HepG2 (cell line): ENCODE measurements at regions not wholly inside any gene's neighbourhood (a gene's known extent, or its start where the extent isn't known, plus 50 kb on each side); places are given as distances from the start of the nearest gene placed in this dataset.

Experiments
- ATAC-seq: fragments of 200-7000 bp; cut with Tn5 transposase; 3 replicates; pipeline ENCODE4 v1.9.1; 2020; ENCODE audit warnings: mild to moderate bottlenecking, moderate library complexity
- BruUV-seq: library from RNA; stranded (reverse); fragments of 400-500 nt; replicated peaks from 2 replicates; lab custom pipeline; 2021; lab: Mats Ljungman, UMichigan
- CTCF ChIA-PET: fragments of 300-600 bp; formaldehyde crosslinking; extraction: SDS; loops from one replicate; lab custom pipeline; 2021; ENCODE audit warnings: low total read pairs, inconsistent platforms, low intra/inter-chr PET ratio; lab: Yijun Ruan, JAX
- POLR2A ChIA-PET: fragments of 350-600 bp; sonication (Branson Sonifier 250); formaldehyde crosslinking; loops from one replicate; lab custom pipeline; 2020; ENCODE audit warnings: antibody characterized with exemption, inconsistent platforms; lab: Yijun Ruan, JAX
- DNase-seq: peaks from one replicate; pipeline ENCODE4 v3.0.0-alpha.2; 2015; ENCODE audit warnings: low spot score
- FAIRE-seq: peaks from 3 replicates; lab custom pipeline; 2011; peaks lifted over from hg19 to GRCh38; lab: Jason Lieb, UNC
- H2AFZ ChIP-seq: one replicate; pipeline ENCODE4 v1.6.1; 2011; ENCODE audit warnings: low read length, inconsistent platforms
- H3K27ac ChIP-seq: fragments of 300-600 bp; 3 replicates; pipeline ENCODE4 v1.8.0; 2011; ENCODE audit warnings: mixed run types, mild to moderate bottlenecking, mixed read lengths, low read length, inconsistent platforms; ENCODE audit not compliant: insufficient read depth; ENCODE audit errors: extremely low read length
- H3K27me3 ChIP-seq, 2 experiments: fragments of 200-600 bp in 1 of 2; 2 replicates in 1 of 2; 3 replicates in 1 of 2; pipeline versions ENCODE4 v1.6.0 to v1.8.0; 2011; ENCODE audit warnings: low read length in 2 of 2, mild to moderate bottlenecking in 2 of 2, moderate library complexity in 2 of 2, inconsistent platforms in 1 of 2; ENCODE audit not compliant: insufficient read depth in 2 of 2, control insufficient read depth in 1 of 2
- H3K36me3 ChIP-seq, 2 experiments: fragments of 200-600 bp in 1 of 2; replicated peaks in 1 of 2; 2 replicates in 1 of 2; 3 replicates in 1 of 2; pipeline versions ENCODE4 v1.5.1 to v1.8.0; 2011; ENCODE audit warnings: low read length in 2 of 2, inconsistent platforms in 1 of 2; ENCODE audit not compliant: insufficient read depth in 2 of 2, control insufficient read depth in 1 of 2
- H3K4me1 ChIP-seq: 2 replicates; pipeline ENCODE4 v1.5.1; 2012; ENCODE audit warnings: low read length, inconsistent platforms; ENCODE audit not compliant: insufficient read depth
- H3K4me2 ChIP-seq: 2 replicates; pipeline ENCODE4 v1.6.0; 2011; ENCODE audit warnings: low read depth, low read length, inconsistent platforms
- H3K4me3 ChIP-seq, 3 experiments: fragments of 200-600 bp in 1 of 3; sonication (generic), shearing (Covaris generic) in 1 of 3; replicated peaks in 1 of 3; 2 replicates each; pipeline ENCODE4 v1.5.1; 2011 to 2016; ENCODE audit warnings: low read length in 3 of 3, inconsistent platforms in 2 of 3, low read depth in 2 of 3, mild to moderate bottlenecking in 2 of 3, control low read depth in 1 of 3, mixed read lengths in 1 of 3; ENCODE audit not compliant: insufficient read depth in 1 of 3
- H3K79me2 ChIP-seq: one replicate; pipeline ENCODE4 v1.6.1; 2011; ENCODE audit warnings: low read length, inconsistent platforms; ENCODE audit not compliant: insufficient read depth
- H3K9ac ChIP-seq: 2 replicates; pipeline ENCODE4 v1.6.0; 2011; ENCODE audit warnings: mild to moderate bottlenecking, low read depth, low read length, inconsistent platforms; ENCODE audit not compliant: insufficient read depth
- H3K9me3 ChIP-seq: 2 replicates; pipeline ENCODE4 v1.5.1; 2012; ENCODE audit warnings: mild to moderate bottlenecking, low read length
- H4K20me1 ChIP-seq: 2 replicates; pipeline ENCODE4 v1.6.0; 2011; ENCODE audit warnings: inconsistent platforms, mild to moderate bottlenecking, low read length, moderate library complexity; ENCODE audit not compliant: insufficient read depth
- CBFB ChIP-seq: sonication (generic); formaldehyde crosslinking; IDR thresholded peaks from 2 replicates; pipeline ENCODE4 v1.4.0; 2020; ENCODE audit warnings: missing genetic modification reagents
- IRF9 ChIP-seq: sonication (generic); formaldehyde crosslinking; IDR thresholded peaks from 2 replicates; pipeline ENCODE4 v1.8.0; 2022; ENCODE audit warnings: missing genetic modification reagents, mild to moderate bottlenecking, borderline replicate concordance
- POLR2G ChIP-seq: fragments of 200-400 bp; formaldehyde crosslinking; IDR thresholded peaks from 2 replicates; pipeline ENCODE4 v1.6.1; 2018; ENCODE audit warnings: mild to moderate bottlenecking, low read depth, low read length, moderate library complexity
- RFX3 ChIP-seq: IDR thresholded peaks from 2 replicates; pipeline ENCODE4 v1.6.1; 2016; ENCODE audit warnings: missing biosample characterization, missing genetic modification reagents
- SOX13 ChIP-seq, 3 experiments: fragments of 450-650 bp in 1 of 3; sonication (generic) in 1 of 3; formaldehyde crosslinking in 1 of 3; IDR thresholded peaks in 2 of 3; conservative IDR thresholded peaks in 1 of 3; 2 replicates each; pipeline versions ENCODE4 v1.5.0 to v1.6.1; 2016 to 2020; ENCODE audit warnings: antibody characterized with exemption in 1 of 3, mild to moderate bottlenecking in 1 of 3, missing compliant biosample characterization in 1 of 3, missing genetic modification reagents in 1 of 3, moderate library complexity in 1 of 3
- ZFAT ChIP-seq: sonication (generic); formaldehyde crosslinking; conservative IDR thresholded peaks from 2 replicates; pipeline ENCODE4 v1.8.1; 2023; ENCODE audit warnings: missing genetic modification reagents, inconsistent platforms
- WGBS: methylation state at CpG from one replicate; pipeline ENCODE4 v1.1.6; 2017; ENCODE audit warnings: low lambda C conversion rate; 5-methylcytosine and 5-hydroxymethylcytosine counted together
- in situ Hi-C: cut with HindIII; loops from 2 replicates; pipeline ENCODE4 v1.10.0; 2017; ENCODE audit warnings: low pct_unique_long_range_greater_than_20kb; ENCODE audit not compliant: extremely low pct_ligation_motif_present
- intact Hi-C: fragments of 100-400 bp; cut with micrococcal nuclease; formaldehyde crosslinking; loops from one replicate; pipeline ENCODE4 v1.10.0; 2022; ENCODE audit not compliant: unreplicated experiment

DNA sequence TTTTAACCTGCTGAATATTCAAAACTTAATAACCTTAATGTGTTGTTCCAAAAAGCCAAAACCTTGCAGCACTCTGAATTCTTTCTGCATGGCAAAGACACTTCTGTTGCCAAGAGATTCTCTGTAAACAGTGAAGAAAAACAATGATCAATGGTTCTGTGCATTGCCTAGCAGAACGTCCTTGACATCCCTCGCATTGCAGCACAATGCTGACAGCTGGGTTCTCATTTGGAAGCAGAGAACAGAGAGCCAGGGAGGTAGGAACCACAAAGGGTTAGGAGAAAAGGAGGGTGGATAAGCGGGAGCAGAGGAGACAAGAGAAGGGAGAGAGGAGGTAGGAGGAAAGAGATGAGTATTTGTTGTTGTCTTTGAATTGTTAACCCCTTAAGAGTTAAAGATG, 501.1 kb downstream of the NAV3 start:
- Histone ChIP-seq H3K4me3 (no peak overlapping the region), H3K27ac (no peak overlapping the region), H3K4me1 (no peaks in the 10 kb centered on the region), H3K36me3 (no peaks in the 10 kb centered on the region), H4K20me1 (no peaks in the 10 kb centered on the region), H3K27me3 (no peaks in the 10 kb centered on the region), H3K79me2 (no peaks in the 10 kb centered on the region), H3K9ac (no peak overlapping the region), H3K9me3 (no peaks in the 10 kb centered on the region), H3K4me2 (no peak overlapping the region), H2AFZ (no peak overlapping the region)
- BruUV-seq, result no TSS peak
- DNase-seq (peak; percentile 3), ATAC-seq (peak; percentile 63), FAIRE-seq (no peak)
- intact Hi-C loops (no loop called here), in situ Hi-C loops (no loop called here)
- under 1% methylated on average over 3 of the region's 3 CpGs for WGBS
- CTCF ChIA-PET, result no interaction called here
- POLR2A ChIA-PET, result no interaction called here
- TF ChIP-seq IRF9 (CRISPR knock-in tag) (no peak), ZFAT (CRISPR knock-in tag) (no peak), SOX13 (IDR thresholded peaks at IDR 0.05) (no peak), SOX13 (CRISPR knock-in tag; conservative IDR thresholded peaks at IDR 0.05 in 1 of 2, IDR thresholded peaks at IDR 0.05 in 1 of 2) (peak in 1 of 2 experiments; percentile 30; a peak in 1 of 4 replicates), CBFB (CRISPR knock-in tag) (no peak), RFX3 (CRISPR knock-in tag) (peak; percentile 42; the same call in 1 of the 2 replicates)
- TF ChIP-seq, all 625 proteins: peak for 2

DNA sequence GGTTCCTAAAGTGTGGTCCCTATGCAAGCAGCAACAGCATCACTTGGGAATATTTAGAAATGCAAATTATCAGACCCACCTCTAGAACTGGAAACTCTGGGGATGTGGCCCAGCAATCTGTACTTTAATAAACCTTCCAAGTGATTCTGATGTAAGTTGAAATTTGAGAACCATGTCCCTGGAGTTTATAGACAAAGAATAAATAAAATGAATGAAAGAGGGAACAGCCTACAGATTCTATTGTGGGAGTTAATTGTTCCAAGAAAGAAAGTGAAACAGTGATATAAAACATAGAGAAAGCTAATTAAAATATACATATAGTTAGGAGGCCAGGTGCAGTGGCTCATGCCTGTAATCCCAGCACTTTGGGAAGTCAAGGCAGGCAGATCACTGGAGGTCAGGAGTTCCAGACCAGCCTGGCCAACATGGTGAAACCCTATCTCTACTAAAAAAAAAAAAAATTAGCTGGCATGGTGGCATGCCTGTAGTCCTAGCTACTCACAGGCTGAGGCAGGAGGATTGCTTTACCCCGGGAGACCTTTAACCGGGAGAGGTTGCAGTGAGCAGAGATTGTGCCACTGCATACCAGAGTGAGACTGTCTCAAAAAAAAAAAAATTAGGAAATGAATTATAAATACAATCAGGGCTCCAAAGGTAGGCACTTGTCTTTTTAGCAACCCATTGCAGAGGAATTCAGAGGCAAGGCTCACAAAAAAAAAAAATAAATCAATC, 507.5 kb downstream of the NAV3 start:
- Histone ChIP-seq H3K4me3 (no peak overlapping the region), H3K27me3 (no peaks in the 10 kb centered on the region), H3K27ac (no peak overlapping the region), H3K36me3 (no peaks in the 10 kb centered on the region), H2AFZ (no peak overlapping the region), H3K4me2 (no peak overlapping the region), H3K79me2 (no peaks in the 10 kb centered on the region), H3K9ac (no peak overlapping the region), H4K20me1 (no peaks in the 10 kb centered on the region), H3K4me1 (no peaks in the 10 kb centered on the region), H3K9me3 (no peaks in the 10 kb centered on the region)
- no peak for FAIRE-seq
- TF ChIP-seq POLR2G, result no peak
- intact Hi-C loops, result no loop called here
- CTCF ChIA-PET, result no interaction called here
- 3% methylated on average over 2 of the region's 2 CpGs for WGBS
- no peak for DNase-seq
- ATAC-seq, result no peak
- no TSS peak for BruUV-seq
- POLR2A ChIA-PET, result no interaction called here
- in situ Hi-C loops, result no loop called here
